ENCODE measurements at regions not wholly inside any gene's neighbourhood (a gene's known extent, or its start where the extent isn't known, plus 50 kb on each side); places are given as distances from the start of the nearest gene placed in this dataset.

DNA sequence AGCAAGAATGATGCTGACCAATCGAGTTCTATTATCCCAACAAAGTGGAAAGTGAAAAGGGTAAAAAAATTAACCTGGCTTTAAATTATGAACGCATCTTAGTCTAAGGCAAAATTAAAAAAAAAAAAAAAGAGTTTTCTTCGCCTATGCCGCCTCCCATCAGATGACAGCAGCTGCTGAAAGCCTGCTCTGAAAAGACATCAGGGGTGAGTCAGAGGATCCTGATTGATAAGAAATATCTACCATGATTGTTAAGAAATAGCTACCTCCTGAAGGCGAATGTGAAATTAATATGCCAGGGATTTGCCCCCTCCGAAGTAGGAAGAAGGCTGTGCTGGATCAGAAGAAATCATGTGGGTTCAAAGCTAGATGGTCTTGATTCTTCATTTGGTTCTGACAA, 216.8 kb upstream of the C1orf87 start:
- TF ChIP-seq, protein P1, sequence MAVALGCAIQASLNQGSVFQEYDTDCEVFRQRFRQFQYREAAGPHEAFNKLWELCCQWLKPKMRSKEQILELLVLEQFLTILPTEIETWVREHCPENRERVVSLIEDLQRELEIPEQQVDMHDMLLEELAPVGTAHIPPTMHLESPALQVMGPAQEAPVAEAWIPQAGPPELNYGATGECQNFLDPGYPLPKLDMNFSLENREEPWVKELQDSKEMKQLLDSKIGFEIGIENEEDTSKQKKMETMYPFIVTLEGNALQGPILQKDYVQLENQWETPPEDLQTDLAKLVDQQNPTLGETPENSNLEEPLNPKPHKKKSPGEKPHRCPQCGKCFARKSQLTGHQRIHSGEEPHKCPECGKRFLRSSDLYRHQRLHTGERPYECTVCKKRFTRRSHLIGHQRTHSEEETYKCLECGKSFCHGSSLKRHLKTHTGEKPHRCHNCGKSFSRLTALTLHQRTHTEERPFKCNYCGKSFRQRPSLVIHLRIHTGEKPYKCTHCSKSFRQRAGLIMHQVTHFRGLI (tag by site-specific recombination; IDR thresholded peaks at IDR 0.05): no peak
- TF ChIP-seq ZNF423 (tag by site-specific recombination; IDR thresholded peaks at IDR 0.05) (no peak), ZNF366 (tag by site-specific recombination; conservative IDR thresholded peaks at IDR 0.05) (no peak), ZBTB8A (tag by site-specific recombination; IDR thresholded peaks at IDR 0.05) (no peak), FEZF1 (tag by site-specific recombination; IDR thresholded peaks at IDR 0.05) (no peak), ZNF529 (tag by site-specific recombination; IDR thresholded peaks at IDR 0.05; ENCODE audit: insufficient replicate concordance) (no peak)
- TF ChIP-seq, protein P2, sequence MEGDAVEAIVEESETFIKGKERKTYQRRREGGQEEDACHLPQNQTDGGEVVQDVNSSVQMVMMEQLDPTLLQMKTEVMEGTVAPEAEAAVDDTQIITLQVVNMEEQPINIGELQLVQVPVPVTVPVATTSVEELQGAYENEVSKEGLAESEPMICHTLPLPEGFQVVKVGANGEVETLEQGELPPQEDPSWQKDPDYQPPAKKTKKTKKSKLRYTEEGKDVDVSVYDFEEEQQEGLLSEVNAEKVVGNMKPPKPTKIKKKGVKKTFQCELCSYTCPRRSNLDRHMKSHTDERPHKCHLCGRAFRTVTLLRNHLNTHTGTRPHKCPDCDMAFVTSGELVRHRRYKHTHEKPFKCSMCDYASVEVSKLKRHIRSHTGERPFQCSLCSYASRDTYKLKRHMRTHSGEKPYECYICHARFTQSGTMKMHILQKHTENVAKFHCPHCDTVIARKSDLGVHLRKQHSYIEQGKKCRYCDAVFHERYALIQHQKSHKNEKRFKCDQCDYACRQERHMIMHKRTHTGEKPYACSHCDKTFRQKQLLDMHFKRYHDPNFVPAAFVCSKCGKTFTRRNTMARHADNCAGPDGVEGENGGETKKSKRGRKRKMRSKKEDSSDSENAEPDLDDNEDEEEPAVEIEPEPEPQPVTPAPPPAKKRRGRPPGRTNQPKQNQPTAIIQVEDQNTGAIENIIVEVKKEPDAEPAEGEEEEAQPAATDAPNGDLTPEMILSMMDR (tag by site-specific recombination; IDR thresholded peaks at IDR 0.05): no peak
- TF ChIP-seq, protein P3, sequence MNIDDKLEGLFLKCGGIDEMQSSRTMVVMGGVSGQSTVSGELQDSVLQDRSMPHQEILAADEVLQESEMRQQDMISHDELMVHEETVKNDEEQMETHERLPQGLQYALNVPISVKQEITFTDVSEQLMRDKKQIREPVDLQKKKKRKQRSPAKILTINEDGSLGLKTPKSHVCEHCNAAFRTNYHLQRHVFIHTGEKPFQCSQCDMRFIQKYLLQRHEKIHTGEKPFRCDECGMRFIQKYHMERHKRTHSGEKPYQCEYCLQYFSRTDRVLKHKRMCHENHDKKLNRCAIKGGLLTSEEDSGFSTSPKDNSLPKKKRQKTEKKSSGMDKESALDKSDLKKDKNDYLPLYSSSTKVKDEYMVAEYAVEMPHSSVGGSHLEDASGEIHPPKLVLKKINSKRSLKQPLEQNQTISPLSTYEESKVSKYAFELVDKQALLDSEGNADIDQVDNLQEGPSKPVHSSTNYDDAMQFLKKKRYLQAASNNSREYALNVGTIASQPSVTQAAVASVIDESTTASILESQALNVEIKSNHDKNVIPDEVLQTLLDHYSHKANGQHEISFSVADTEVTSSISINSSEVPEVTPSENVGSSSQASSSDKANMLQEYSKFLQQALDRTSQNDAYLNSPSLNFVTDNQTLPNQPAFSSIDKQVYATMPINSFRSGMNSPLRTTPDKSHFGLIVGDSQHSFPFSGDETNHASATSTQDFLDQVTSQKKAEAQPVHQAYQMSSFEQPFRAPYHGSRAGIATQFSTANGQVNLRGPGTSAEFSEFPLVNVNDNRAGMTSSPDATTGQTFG (tag by site-specific recombination; IDR thresholded peaks at IDR 0.05; ENCODE audit: borderline replicate concordance): no peak

All from HEK293 (cell line).